Neural cell (in vitro differentiated cells): ENCODE measurements at regions not wholly inside any gene's neighbourhood (a gene's known extent, or its start where the extent isn't known, plus 50 kb on each side); places are given as distances from the start of the nearest gene placed in this dataset.

Experiments used
- H2AFZ ChIP-seq: fragments of 200-600, 300-800 bp; sonication (generic), shearing (Covaris generic); 2 replicates; pipeline ENCODE4 v1.6.0; 2014; ENCODE audit warnings: low read depth, mild to moderate bottlenecking, antibody characterized with exemption, low read length, moderate library complexity
- H3F3A ChIP-seq: fragments of 200-600 bp; shearing (Covaris generic); 2 replicates; pipeline ENCODE4 v1.6.1; 2016; ENCODE audit warnings: mild to moderate bottlenecking, moderate library complexity, mixed read lengths, antibody characterized with exemption, low read length; ENCODE audit not compliant: insufficient read depth, poor library complexity, severe bottlenecking
- H3K27ac ChIP-seq: fragments of 200-600, 300-800 bp; sonication (generic), shearing (Covaris generic); 2 replicates; pipeline ENCODE4 v1.5.1; 2014; ENCODE audit warnings: mild to moderate bottlenecking, low read length, moderate library complexity
- H3K27me3 ChIP-seq: fragments of 300-800, 200-600 bp; sonication (generic), shearing (Covaris generic); 2 replicates; pipeline ENCODE4 v1.6.0; 2014; ENCODE audit warnings: mild to moderate bottlenecking, low read depth, low read length, moderate library complexity; ENCODE audit not compliant: insufficient read depth
- H3K36me3 ChIP-seq: fragments of 300-800, 200-600 bp; sonication (generic), shearing (Covaris generic); 2 replicates; pipeline ENCODE4 v1.5.1; 2014; ENCODE audit warnings: mild to moderate bottlenecking, antibody characterized with exemption, low read length, moderate library complexity; ENCODE audit not compliant: insufficient read depth
- H3K4me2 ChIP-seq: fragments of 300-800, 200-600 bp; sonication (generic), shearing (Covaris generic); 2 replicates; pipeline ENCODE4 v1.6.0; 2014; ENCODE audit warnings: mild to moderate bottlenecking, low read length
- H3K4me3 ChIP-seq: fragments of 300-800, 200-600 bp; sonication (generic), shearing (Covaris generic); 2 replicates; pipeline ENCODE4 v1.5.1; 2014; ENCODE audit warnings: mild to moderate bottlenecking, low read length, moderate library complexity
- H3K79me2 ChIP-seq: fragments of 200-600 bp; shearing (Covaris generic); replicated peaks from 2 replicates; pipeline ENCODE4 v1.6.0; 2014; ENCODE audit warnings: mild to moderate bottlenecking, low read length, moderate library complexity; ENCODE audit not compliant: insufficient read depth
- H3K9ac ChIP-seq: fragments of 300-800, 200-600 bp; sonication (generic), shearing (Covaris generic); 2 replicates; pipeline ENCODE4 v1.6.1; 2016; ENCODE audit warnings: mild to moderate bottlenecking, low read length, mixed read lengths
- H3K9me2 ChIP-seq: fragments of 200-600 bp; shearing (Covaris generic); 2 replicates; pipeline ENCODE4 v1.6.1; 2016; ENCODE audit warnings: mild to moderate bottlenecking, low read length, mixed read lengths; ENCODE audit not compliant: insufficient read depth
- H3K9me3 ChIP-seq: fragments of 200-600, 300-800 bp; sonication (generic), shearing (Covaris generic); 2 replicates; pipeline ENCODE4 v1.6.1; 2016; ENCODE audit warnings: mild to moderate bottlenecking, mixed run types, low read length, moderate library complexity, mixed read lengths
- H4K20me1 ChIP-seq: fragments of 200-600 bp; shearing (Covaris generic); 2 replicates; pipeline ENCODE4 v1.6.1; 2016; ENCODE audit warnings: mild to moderate bottlenecking, mixed run types; ENCODE audit not compliant: insufficient read depth
- CTCF ChIP-seq: fragments of 450-650 bp; IDR thresholded peaks from 2 replicates; pipeline ENCODE4 v1.5.1; 2014; ENCODE audit warnings: antibody characterized with exemption, mild to moderate bottlenecking, moderate library complexity; ENCODE audit not compliant: poor library complexity, severe bottlenecking
- EP300 ChIP-seq: fragments of 450-650 bp; conservative IDR thresholded peaks from 2 replicates; pipeline ENCODE4 v1.6.1; 2014; ENCODE audit warnings: antibody characterized with exemption, mild to moderate bottlenecking, moderate library complexity; ENCODE audit not compliant: poor library complexity, severe bottlenecking
- EZH2 ChIP-seq: fragments of 200-600, 300-800 bp; shearing (Covaris generic), sonication (generic); IDR thresholded peaks from 2 replicates; pipeline ENCODE4 v1.6.1; 2014; ENCODE audit warnings: antibody characterized with exemption, low read length, borderline replicate concordance, mild to moderate bottlenecking; ENCODE audit not compliant: insufficient read depth, poor library complexity, severe bottlenecking
- MXI1 ChIP-seq: fragments of 450-650 bp; conservative IDR thresholded peaks from 2 replicates; pipeline ENCODE4 v1.6.1; 2014; ENCODE audit warnings: antibody characterized with exemption, mild to moderate bottlenecking; ENCODE audit not compliant: poor library complexity, severe bottlenecking
- POLR2AphosphoS5 ChIP-seq: IDR thresholded peaks from 2 replicates; pipeline ENCODE4 v1.6.1; 2012
- RAD21 ChIP-seq: fragments of 450-650 bp; conservative IDR thresholded peaks from 2 replicates; pipeline ENCODE4 v1.6.1; 2014; ENCODE audit warnings: antibody characterized with exemption, mild to moderate bottlenecking, moderate library complexity
- REST ChIP-seq: IDR thresholded peaks from 2 replicates; pipeline ENCODE4 v1.6.1; 2012; ENCODE audit warnings: borderline replicate concordance
- SMC3 ChIP-seq: fragments of 450-650 bp; conservative IDR thresholded peaks from 2 replicates; pipeline ENCODE4 v1.6.1; 2014; ENCODE audit warnings: antibody characterized with exemption, mild to moderate bottlenecking, moderate library complexity; ENCODE audit not compliant: poor library complexity
- TAF1 ChIP-seq: IDR thresholded peaks from 2 replicates; pipeline ENCODE4 v1.6.1; 2012; ENCODE audit warnings: low read depth

- no peak overlapping the region for H3K27ac ChIP-seq
- no peaks in the 10 kb centered on the region for H3K27me3 ChIP-seq
- TF ChIP-seq EZH2 (no peak), TAF1 (no peak), CTCF (no peak), SMC3 (no peak), RAD21 (no peak), POLR2AphosphoS5 (no peak)
Observed at GRCh38 chr4:105014234-105014633, 132.4 kb upstream of the TET2 start.

GRCh38 chr4:105014635-105015034 is 132.0 kb upstream of the TET2 start:
- TF ChIP-seq REST (no peak), SMC3 (no peak), CTCF (no peak), EP300 (no peak), TAF1 (no peak), MXI1 (no peak), EZH2 (no peak), RAD21 (no peak), POLR2AphosphoS5 (no peak)

More at GRCh38 chr4:105014234-105014633, 132.4 kb upstream of the TET2 start:
- Histone ChIP-seq H3K4me3 (no peak overlapping the region), H3K9me2 (no peaks in the 10 kb centered on the region), H3K9ac (no peak overlapping the region), H3K36me3 (no peaks in the 10 kb centered on the region), H3K4me2 (no peak overlapping the region), H2AFZ (no peak overlapping the region), H3F3A (no peaks in the 10 kb centered on the region), H3K79me2 (no peaks in the 10 kb centered on the region), H4K20me1 (no peaks in the 10 kb centered on the region), H3K9me3 (no peaks in the 10 kb centered on the region)

More at GRCh38 chr4:105014635-105015034, 132.0 kb upstream of the TET2 start:
- no peaks in the 10 kb centered on the region for H3K36me3 ChIP-seq
- H3K79me2 ChIP-seq, result no peaks in the 10 kb centered on the region
- no peaks in the 10 kb centered on the region for H3K9me3 ChIP-seq
- no peak overlapping the region for H2AFZ ChIP-seq
- H3K9me2 ChIP-seq, result no peaks in the 10 kb centered on the region
- no peak overlapping the region for H3K4me2 ChIP-seq
- H3K4me3 ChIP-seq, result no peak overlapping the region
- no peak overlapping the region for H3K9ac ChIP-seq
- no peaks in the 10 kb centered on the region for H3F3A ChIP-seq
- H3K27ac ChIP-seq, result no peak overlapping the region
- no peaks in the 10 kb centered on the region for H4K20me1 ChIP-seq
- no peaks in the 10 kb centered on the region for H3K27me3 ChIP-seq
